KMS-11 (cell line): ENCODE measurements at regions not wholly inside any gene's neighbourhood (a gene's known extent, or its start where the extent isn't known, plus 50 kb on each side); places are given as distances from the start of the nearest gene placed in this dataset.

ENCODE experiments used
- H2AFZ ChIP-seq: fragments of 200-600 bp; sonication (generic); 2 replicates; pipeline ENCODE4 v1.6.1; 2016; ENCODE audit warnings: antibody characterized with exemption, mixed run types, low read depth
- H3K27ac ChIP-seq: fragments of 200-600 bp; sonication (generic); 2 replicates; pipeline ENCODE4 v1.6.1; 2016; ENCODE audit warnings: mild to moderate bottlenecking, mixed run types
- H3K27me3 ChIP-seq: fragments of 200-600 bp; sonication (generic); 2 replicates; pipeline ENCODE4 v1.6.1; 2017; ENCODE audit warnings: mild to moderate bottlenecking, low read depth, mixed run types, moderate library complexity; ENCODE audit not compliant: insufficient read depth
- H3K36me3 ChIP-seq: fragments of 200-600 bp; sonication (generic); 2 replicates; pipeline ENCODE4 v1.6.1; 2017; ENCODE audit warnings: mild to moderate bottlenecking, mixed run types; ENCODE audit not compliant: insufficient read depth
- H3K4me1 ChIP-seq: fragments of 200-600 bp; sonication (generic); 2 replicates; pipeline ENCODE4 v1.6.1; 2016; ENCODE audit warnings: mild to moderate bottlenecking, low read depth, mixed run types; ENCODE audit not compliant: poor library complexity, severe bottlenecking
- H3K4me2 ChIP-seq: fragments of 200-600 bp; sonication (generic); 2 replicates; pipeline ENCODE4 v1.7.0; 2016; ENCODE audit warnings: mild to moderate bottlenecking, mixed run types
- H3K4me3 ChIP-seq: fragments of 200-600 bp; sonication (generic); IDR thresholded peaks from 2 replicates; pipeline ENCODE4 v1.6.1; 2017; ENCODE audit warnings: low read depth, low read length, mixed read lengths; ENCODE audit not compliant: insufficient read depth
- H3K79me2 ChIP-seq: fragments of 200-600 bp; sonication (generic); 2 replicates; pipeline ENCODE4 v1.6.1; 2016; ENCODE audit warnings: low read depth, mixed run types; ENCODE audit not compliant: insufficient read depth
- H3K9ac ChIP-seq: fragments of 200-600 bp; sonication (generic); 2 replicates; pipeline ENCODE4 v1.6.1; 2016; ENCODE audit warnings: mild to moderate bottlenecking, mixed run types
- H4K20me1 ChIP-seq: fragments of 200-600 bp; sonication (generic); 2 replicates; pipeline ENCODE4 v1.6.1; 2016; ENCODE audit warnings: mild to moderate bottlenecking, mixed run types; ENCODE audit not compliant: insufficient read depth
- CTCF ChIP-seq: fragments of 200-600 bp; sonication (generic); conservative IDR thresholded peaks from 2 replicates; pipeline ENCODE4 v1.6.1; 2017; ENCODE audit warnings: low read depth, mild to moderate bottlenecking, antibody characterized with exemption, low read length, moderate library complexity, mixed read lengths

GRCh38 chr2:236802862-236803261 lies 233.2 kb downstream of the ACKR3 start:
- H3K27me3 ChIP-seq, result no peaks in the 10 kb centered on the region
- no peaks in the 10 kb centered on the region for H3K36me3 ChIP-seq
- no peak overlapping the region for H2AFZ ChIP-seq
- no peaks in the 10 kb centered on the region for H3K79me2 ChIP-seq
- H3K4me3 ChIP-seq, result no peak overlapping the region
- H3K9ac ChIP-seq, result no peak overlapping the region
- H3K27ac ChIP-seq, result no peak overlapping the region
- TF ChIP-seq CTCF, result no peak
- no peak overlapping the region for H3K4me2 ChIP-seq
- H4K20me1 ChIP-seq, result no peaks in the 10 kb centered on the region
- H3K4me1 ChIP-seq, result no peaks in the 10 kb centered on the region

GRCh38 chr2:236803621-236804020 lies 234.0 kb downstream of the ACKR3 start:
- H3K27ac ChIP-seq, result no peak overlapping the region
- no peak overlapping the region for H3K4me2 ChIP-seq
- H3K36me3 ChIP-seq, result no peaks in the 10 kb centered on the region
- H2AFZ ChIP-seq, result no peak overlapping the region
- no peaks in the 10 kb centered on the region for H3K27me3 ChIP-seq
- no peak overlapping the region for H3K9ac ChIP-seq
- no peak overlapping the region for H3K4me3 ChIP-seq
- H3K79me2 ChIP-seq, result no peaks in the 10 kb centered on the region
- H3K4me1 ChIP-seq, result no peaks in the 10 kb centered on the region
- no peak for TF ChIP-seq CTCF
- H4K20me1 ChIP-seq, result no peaks in the 10 kb centered on the region

- no peak overlapping the region for H3K4me2 ChIP-seq
- no peak overlapping the region for H3K9ac ChIP-seq
- H4K20me1 ChIP-seq, result no peaks in the 10 kb centered on the region
- H3K36me3 ChIP-seq, result no peaks in the 10 kb centered on the region
- H3K79me2 ChIP-seq, result no peaks in the 10 kb centered on the region
- H3K4me1 ChIP-seq, result no peaks in the 10 kb centered on the region
- no peaks in the 10 kb centered on the region for H3K27me3 ChIP-seq
- H3K4me3 ChIP-seq, result no peak overlapping the region
- H2AFZ ChIP-seq, result no peak overlapping the region
- TF ChIP-seq CTCF, result no peak
- H3K27ac ChIP-seq, result no peak overlapping the region
Observed at GRCh38 chr2:236805800-236806531, 236.3 kb downstream of the ACKR3 start.

GRCh38 chr2:236809716-236810115 lies 240.1 kb downstream of the ACKR3 start:
- H3K36me3 ChIP-seq, result no peaks in the 10 kb centered on the region
- no peaks in the 10 kb centered on the region for H3K27me3 ChIP-seq
- H4K20me1 ChIP-seq, result no peaks in the 10 kb centered on the region

More at GRCh38 chr2:236809716-236810115, 240.1 kb downstream of the ACKR3 start:
- no peak for TF ChIP-seq CTCF
- H3K27ac ChIP-seq, result no peak overlapping the region
- H3K79me2 ChIP-seq, result no peaks in the 10 kb centered on the region
- no peak overlapping the region for H3K4me2 ChIP-seq
- H3K9ac ChIP-seq, result no peak overlapping the region
- H3K4me3 ChIP-seq, result no peak overlapping the region
- no peak overlapping the region for H2AFZ ChIP-seq
- no peaks in the 10 kb centered on the region for H3K4me1 ChIP-seq
